ENCODE measurements at regions not wholly inside any gene's neighbourhood (a gene's known extent, or its start where the extent isn't known, plus 50 kb on each side); places are given as distances from the start of the nearest gene placed in this dataset.

- Histone ChIP-seq H3K4me1 (ENCODE audit: control insufficient read depth, low read length) (no peaks in the 10 kb centered on the region), H3K9me2 (replicated peaks; ENCODE audit: control insufficient read depth, low read length) (no peaks in the 10 kb centered on the region), H3K27me3 (ENCODE audit: control insufficient read depth, low read length) (no peaks in the 10 kb centered on the region), H3K4me3 (ENCODE audit: low read length) (no peak overlapping the region), H4K20me1 (ENCODE audit: control insufficient read depth, insufficient read depth, low read depth, low read length) (no peaks in the 10 kb centered on the region), H3K9me3 (ENCODE audit: control insufficient read depth, insufficient read depth, low read length) (no peaks in the 10 kb centered on the region), H3K36me3 (ENCODE audit: control insufficient read depth, low read length) (no peaks in the 10 kb centered on the region), H3F3A (ENCODE audit: control insufficient read depth, insufficient read depth) (no peaks in the 10 kb centered on the region), H3K79me2 (ENCODE audit: control insufficient read depth, low read length) (no peaks in the 10 kb centered on the region), H3K4me2 (ENCODE audit: low read length) (no peak overlapping the region), H3K27ac (ENCODE audit: low read depth, low read length) (no peak overlapping the region)
- no peak for TF ChIP-seq EZH2phosphoT487 (IDR thresholded peaks at IDR 0.05; ENCODE audit: borderline replicate concordance, low read length)
- TF ChIP-seq, protein P1, sequence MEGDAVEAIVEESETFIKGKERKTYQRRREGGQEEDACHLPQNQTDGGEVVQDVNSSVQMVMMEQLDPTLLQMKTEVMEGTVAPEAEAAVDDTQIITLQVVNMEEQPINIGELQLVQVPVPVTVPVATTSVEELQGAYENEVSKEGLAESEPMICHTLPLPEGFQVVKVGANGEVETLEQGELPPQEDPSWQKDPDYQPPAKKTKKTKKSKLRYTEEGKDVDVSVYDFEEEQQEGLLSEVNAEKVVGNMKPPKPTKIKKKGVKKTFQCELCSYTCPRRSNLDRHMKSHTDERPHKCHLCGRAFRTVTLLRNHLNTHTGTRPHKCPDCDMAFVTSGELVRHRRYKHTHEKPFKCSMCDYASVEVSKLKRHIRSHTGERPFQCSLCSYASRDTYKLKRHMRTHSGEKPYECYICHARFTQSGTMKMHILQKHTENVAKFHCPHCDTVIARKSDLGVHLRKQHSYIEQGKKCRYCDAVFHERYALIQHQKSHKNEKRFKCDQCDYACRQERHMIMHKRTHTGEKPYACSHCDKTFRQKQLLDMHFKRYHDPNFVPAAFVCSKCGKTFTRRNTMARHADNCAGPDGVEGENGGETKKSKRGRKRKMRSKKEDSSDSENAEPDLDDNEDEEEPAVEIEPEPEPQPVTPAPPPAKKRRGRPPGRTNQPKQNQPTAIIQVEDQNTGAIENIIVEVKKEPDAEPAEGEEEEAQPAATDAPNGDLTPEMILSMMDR (IDR thresholded peaks at IDR 0.05; ENCODE audit: low read depth, low read length, poor library complexity, severe bottlenecking) = no peak
These were observed 194.2 kb upstream of the SLITRK2 start for GRCh38 chrX:145623453-145623852.

- Histone ChIP-seq H3K4me1 (ENCODE audit: control insufficient read depth, low read length) (no peaks in the 10 kb centered on the region), H4K20me1 (ENCODE audit: control insufficient read depth, insufficient read depth, low read depth, low read length) (no peaks in the 10 kb centered on the region), H3K4me2 (ENCODE audit: low read length) (no peak overlapping the region), H3K27me3 (ENCODE audit: control insufficient read depth, low read length) (no peaks in the 10 kb centered on the region), H3K79me2 (ENCODE audit: control insufficient read depth, low read length) (no peaks in the 10 kb centered on the region), H3K9me3 (ENCODE audit: control insufficient read depth, insufficient read depth, low read length) (no peaks in the 10 kb centered on the region), H3K9me2 (replicated peaks; ENCODE audit: control insufficient read depth, low read length) (no peaks in the 10 kb centered on the region), H3K36me3 (ENCODE audit: control insufficient read depth, low read length) (no peaks in the 10 kb centered on the region), H3K27ac (ENCODE audit: low read depth, low read length) (no peak overlapping the region), H3K4me3 (ENCODE audit: low read length) (no peak overlapping the region), H3F3A (ENCODE audit: control insufficient read depth, insufficient read depth) (no peaks in the 10 kb centered on the region)
- TF ChIP-seq, protein P1 (IDR thresholded peaks at IDR 0.05; ENCODE audit: low read depth, low read length, poor library complexity, severe bottlenecking) = no peak
- no peak for TF ChIP-seq EZH2phosphoT487 (IDR thresholded peaks at IDR 0.05; ENCODE audit: borderline replicate concordance, low read length)
These were observed 187.5 kb upstream of the SLITRK2 start for GRCh38 chrX:145630081-145630480.

DNA sequence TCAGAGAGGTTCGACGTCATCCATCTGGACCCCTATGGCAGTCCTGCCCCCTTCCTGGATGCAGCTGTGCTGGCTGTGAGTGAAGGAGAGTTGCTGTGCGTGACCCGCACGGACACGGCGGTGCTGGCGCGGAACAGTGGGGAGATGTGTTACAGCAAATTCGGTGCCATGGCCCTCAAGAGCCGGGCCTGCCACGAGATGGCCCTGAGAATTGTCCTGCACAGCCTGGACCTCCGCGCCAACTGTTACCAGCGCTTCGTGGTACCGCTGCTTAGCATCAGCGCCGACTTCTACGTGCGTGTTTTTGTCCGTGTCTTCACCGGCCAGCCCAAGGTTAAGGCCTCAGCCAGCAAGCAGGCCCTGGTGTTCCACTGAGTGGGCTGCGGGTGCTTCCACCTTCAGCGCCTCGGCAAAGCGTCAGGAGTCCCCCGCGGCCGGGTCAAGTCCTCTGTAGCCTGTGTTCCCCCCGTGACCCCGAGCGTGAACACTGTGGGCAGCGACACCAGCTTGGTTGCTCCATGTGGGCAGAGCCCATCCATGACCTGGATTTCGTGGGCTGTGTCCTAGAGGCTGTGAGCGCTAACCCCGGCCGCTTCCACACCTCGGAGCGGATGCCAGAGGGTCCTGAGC, 186.7 kb upstream of the SLITRK2 start:
- no peak overlapping the region for H3K4me2 ChIP-seq (ENCODE audit: low read length)
- TF ChIP-seq, protein P1 (IDR thresholded peaks at IDR 0.05; ENCODE audit: low read depth, low read length, poor library complexity, severe bottlenecking) = no peak
- TF ChIP-seq EZH2phosphoT487 (IDR thresholded peaks at IDR 0.05; ENCODE audit: borderline replicate concordance, low read length) = no peak
- H3K27me3 ChIP-seq (ENCODE audit: control insufficient read depth, low read length) = no peaks in the 10 kb centered on the region
- no peak overlapping the region for H3K4me3 ChIP-seq (ENCODE audit: low read length)
- H3K9me3 ChIP-seq (ENCODE audit: control insufficient read depth, insufficient read depth, low read length) = no peaks in the 10 kb centered on the region
- no peaks in the 10 kb centered on the region for H3K36me3 ChIP-seq (ENCODE audit: control insufficient read depth, low read length)
- no peaks in the 10 kb centered on the region for H3K79me2 ChIP-seq (ENCODE audit: control insufficient read depth, low read length)
- H3K4me1 ChIP-seq (ENCODE audit: control insufficient read depth, low read length) = no peaks in the 10 kb centered on the region
- H3F3A ChIP-seq (ENCODE audit: control insufficient read depth, insufficient read depth) = no peaks in the 10 kb centered on the region
- no peak overlapping the region for H3K27ac ChIP-seq (ENCODE audit: low read depth, low read length)
- no peaks in the 10 kb centered on the region for H4K20me1 ChIP-seq (ENCODE audit: control insufficient read depth, insufficient read depth, low read depth, low read length)
- no peaks in the 10 kb centered on the region for H3K9me2 ChIP-seq (replicated peaks; ENCODE audit: control insufficient read depth, low read length)

All from DOHH2 (cell line).